Tibial nerve (tissue), 3 donors: ENCODE measurements at regions not wholly inside any gene's neighbourhood (a gene's known extent, or its start where the extent isn't known, plus 50 kb on each side); places are given as distances from the start of the nearest gene placed in this dataset.

Experiments used
- POLR2A ChIP-seq, 2 donors: fragments of 450-650 bp; IDR thresholded peaks; one replicate each; pipeline ENCODE4 v1.6.1; 2017; ENCODE audit warnings: antibody characterized with exemption in 2 of 2, mild to moderate bottlenecking in 2 of 2, moderate library complexity in 2 of 2
- TF ChIP-seq, protein P1 (sequence below), 5 experiments: fragments of 200-600 bp in 3 of 5; fragments of 450-650 bp in 2 of 5; sonication (generic) in 3 of 5; IDR thresholded peaks; one replicate each; pipeline ENCODE4 v1.5.1; 2016 to 2019; ENCODE audit warnings: antibody characterized with exemption in 5 of 5, mild to moderate bottlenecking in 3 of 5, moderate library complexity in 2 of 5

DNA sequence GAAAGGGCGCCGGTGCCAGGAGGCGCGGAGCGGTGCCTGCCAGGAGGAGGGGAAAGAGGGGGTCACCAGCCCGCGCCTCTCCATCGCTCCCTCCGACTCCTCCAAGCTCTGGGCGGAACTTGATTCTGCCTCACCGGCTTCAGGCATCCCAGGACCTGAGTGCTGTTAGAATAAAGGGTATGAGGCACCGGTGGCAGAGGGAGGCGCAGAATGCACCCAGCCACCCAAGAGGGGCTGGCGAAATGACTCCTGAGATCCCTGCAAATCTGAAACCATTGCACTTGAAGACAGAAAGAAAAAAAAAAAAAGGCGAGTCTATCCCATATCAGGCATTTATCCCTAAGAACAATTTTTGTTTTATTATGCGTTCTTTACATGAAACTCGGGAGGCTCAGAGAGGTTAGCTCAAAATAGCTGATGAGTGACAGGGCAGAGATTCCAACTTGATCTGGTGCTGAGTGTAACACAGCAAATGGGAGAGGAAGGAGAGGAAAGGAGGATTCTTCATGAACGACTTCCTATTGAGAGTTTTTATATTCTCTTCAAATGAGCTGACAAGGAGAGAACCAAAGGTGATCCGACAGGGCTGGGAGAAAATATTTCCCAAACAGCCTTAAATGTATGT, 157.0 kb upstream of the FRMD4B start:
- TF ChIP-seq POLR2A (IDR thresholded peaks at IDR 0.05), result no peak
- TF ChIP-seq, protein P1, sequence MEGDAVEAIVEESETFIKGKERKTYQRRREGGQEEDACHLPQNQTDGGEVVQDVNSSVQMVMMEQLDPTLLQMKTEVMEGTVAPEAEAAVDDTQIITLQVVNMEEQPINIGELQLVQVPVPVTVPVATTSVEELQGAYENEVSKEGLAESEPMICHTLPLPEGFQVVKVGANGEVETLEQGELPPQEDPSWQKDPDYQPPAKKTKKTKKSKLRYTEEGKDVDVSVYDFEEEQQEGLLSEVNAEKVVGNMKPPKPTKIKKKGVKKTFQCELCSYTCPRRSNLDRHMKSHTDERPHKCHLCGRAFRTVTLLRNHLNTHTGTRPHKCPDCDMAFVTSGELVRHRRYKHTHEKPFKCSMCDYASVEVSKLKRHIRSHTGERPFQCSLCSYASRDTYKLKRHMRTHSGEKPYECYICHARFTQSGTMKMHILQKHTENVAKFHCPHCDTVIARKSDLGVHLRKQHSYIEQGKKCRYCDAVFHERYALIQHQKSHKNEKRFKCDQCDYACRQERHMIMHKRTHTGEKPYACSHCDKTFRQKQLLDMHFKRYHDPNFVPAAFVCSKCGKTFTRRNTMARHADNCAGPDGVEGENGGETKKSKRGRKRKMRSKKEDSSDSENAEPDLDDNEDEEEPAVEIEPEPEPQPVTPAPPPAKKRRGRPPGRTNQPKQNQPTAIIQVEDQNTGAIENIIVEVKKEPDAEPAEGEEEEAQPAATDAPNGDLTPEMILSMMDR (IDR thresholded peaks at IDR 0.05), result no peak
